ENCODE measurements at regions not wholly inside any gene's neighbourhood (a gene's known extent, or its start where the extent isn't known, plus 50 kb on each side); places are given as distances from the start of the nearest gene placed in this dataset.
"Not testable (repeated sequence)": the region's sequence is repeated elsewhere in the genome, so short reads cannot be mapped to it uniquely, and the experiment has no call there.

DNA sequence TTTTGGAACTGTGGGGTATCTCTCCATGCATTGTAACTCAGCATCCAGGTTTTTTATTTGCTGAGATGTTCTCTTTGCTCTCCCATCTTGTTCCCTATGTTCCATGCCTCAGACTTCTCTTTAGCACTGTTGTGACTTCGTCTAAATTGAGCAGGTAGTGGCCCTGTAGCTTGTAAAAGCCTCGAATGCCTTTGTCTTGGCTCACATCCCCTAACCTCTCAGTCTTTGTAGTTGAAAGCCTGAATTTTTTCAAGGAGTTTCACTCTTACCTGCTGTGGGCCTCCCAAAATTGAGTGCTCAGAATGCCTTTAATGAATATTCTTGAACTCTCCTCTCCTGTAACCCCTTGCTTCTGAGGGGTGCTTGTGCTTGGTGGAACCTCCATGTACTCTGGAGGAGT, 1137.3 kb downstream of the REEP3 start:
- no peak for DNase-seq (ENCODE audit: low read depth)

DNA sequence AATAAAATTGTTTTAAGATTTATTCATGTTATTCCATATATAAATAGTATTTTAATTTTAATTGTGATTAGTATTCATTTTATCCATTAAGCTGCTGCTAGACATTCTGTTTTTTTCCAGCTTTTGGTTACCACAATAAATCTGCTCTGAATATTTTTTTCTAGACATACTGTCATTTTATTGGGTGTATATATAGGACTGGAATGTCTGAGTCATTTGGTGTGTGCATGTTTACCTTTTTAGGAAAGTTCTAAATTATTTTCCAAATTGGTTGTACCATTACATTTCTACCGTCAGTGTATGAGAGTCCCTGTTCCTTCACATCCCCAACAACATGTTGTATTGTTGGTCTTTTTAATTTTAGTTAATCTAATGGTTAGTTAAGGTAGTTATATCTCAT, 1138.1 kb downstream of the REEP3 start:
- no peak for DNase-seq (ENCODE audit: low read depth)

DNA sequence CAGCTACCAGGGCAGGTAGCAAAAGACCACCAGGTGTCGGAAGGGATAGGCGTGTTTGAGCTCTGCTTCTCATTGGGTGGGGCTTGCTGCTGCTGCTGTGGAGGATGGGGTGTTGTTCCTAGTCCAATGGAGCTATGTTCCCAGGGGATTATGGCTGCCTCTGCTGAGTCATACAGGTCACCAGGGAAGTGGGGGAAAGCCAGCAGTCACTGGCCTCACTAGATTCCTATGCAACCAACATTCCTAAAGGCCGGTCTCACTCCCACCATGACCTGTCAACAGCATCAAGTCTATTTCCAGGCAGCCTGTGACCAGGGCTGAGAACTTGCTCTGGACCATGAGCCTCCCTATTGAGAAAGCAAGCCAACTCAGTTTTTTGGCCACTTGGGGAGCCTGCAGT, 1160.8 kb downstream of the REEP3 start:
- peak; percentile 0 for DNase-seq (ENCODE audit: low read depth)

DNA sequence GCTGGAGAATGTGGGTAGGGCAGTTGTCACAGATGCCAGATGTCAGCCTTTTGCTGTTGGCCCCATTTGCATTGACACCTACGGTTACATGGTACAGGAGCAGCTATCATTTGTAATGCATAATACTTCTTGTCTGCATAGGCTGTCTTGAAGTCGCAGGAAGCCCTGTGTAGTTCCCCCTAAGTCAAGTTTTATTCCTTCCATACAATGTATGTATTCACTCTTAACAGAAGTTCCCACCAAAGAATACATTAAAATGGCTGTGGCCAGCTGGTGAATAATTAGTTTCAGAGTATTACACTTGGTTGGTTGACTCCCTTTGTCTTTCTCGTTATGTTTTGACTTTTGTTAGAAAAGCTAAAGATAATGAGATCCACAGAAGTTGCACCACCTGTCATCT, 1169.0 kb downstream of the REEP3 start:
- DNase-seq (ENCODE audit: low read depth), result no peak

DNA sequence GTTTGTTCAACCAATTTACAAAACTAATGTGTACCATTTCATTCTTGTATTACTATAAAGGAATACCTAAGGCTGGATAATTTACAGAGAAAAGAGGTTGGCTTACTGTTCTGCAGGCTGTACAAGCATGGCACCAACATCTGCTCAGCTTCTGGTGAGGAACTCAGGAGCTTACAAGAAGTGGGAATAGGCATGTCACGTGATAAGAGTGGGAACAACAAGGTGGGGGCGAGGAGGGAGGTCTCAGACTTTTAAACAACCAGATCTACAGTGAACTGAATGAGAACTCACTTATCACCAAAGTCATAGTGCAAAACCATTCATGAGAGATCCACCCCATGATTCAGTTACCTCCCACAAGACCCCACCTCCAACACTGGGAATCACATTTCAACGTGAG, 1178.0 kb downstream of the REEP3 start:
- DNase-seq (ENCODE audit: low read depth), result no peak

DNA sequence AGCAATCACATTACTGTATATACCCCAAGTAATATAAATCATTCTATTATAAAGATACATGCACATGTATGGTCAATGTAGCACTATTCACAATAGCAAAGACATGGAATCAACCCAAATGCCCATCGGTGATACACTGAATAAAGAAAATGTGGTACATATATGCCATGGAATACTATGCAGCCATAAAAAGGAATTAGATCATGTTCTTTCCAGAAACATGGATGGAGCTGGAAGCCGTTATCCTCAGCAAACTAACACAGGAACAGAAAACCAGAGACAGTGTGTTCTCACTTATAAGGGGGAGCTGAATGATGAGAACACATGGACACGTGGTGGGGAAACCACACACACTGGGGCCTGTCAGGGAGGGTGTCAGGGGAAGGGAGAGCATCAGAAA, 1180.9 kb downstream of the REEP3 start:
- DNase-seq (ENCODE audit: low read depth), result not testable (repeated sequence)

DNA sequence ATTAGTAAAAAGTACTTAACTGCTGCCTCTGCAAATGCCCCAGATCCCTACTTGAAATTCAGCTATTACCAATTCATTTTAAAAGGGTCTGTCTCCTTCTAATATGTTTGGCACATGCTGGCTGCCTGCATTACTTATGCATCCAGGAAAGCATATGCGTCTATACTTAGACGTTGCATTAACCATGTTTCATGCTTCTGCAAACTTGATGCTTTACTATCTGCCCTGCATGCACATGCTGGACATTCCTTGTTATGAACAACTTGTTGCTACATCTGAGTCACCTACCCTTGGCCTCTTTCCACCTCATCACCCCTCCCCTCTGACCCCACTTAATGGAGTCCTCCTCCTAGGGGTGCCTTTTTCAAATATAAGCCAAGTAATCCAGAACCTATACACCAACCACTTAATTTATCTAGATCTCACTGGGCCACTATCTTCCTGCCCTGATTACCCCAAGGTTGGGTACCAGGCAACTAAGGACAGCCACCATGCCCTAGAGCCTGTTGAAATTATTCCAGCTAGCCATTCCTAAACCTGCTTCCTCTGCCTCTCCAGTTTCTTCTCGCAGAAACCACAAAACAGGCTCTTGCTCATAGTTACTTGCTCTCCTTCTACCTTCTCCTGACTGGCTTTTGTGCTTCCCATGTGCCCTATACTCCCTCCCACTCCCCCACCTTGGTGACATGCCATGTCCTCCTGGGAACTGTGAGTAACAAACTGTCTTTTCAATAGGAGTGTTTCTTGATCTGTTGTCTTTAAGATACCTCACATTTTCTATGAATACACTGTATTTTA, 1187.9 kb downstream of the REEP3 start:
- DNase-seq (ENCODE audit: low read depth), result no peak

DNA sequence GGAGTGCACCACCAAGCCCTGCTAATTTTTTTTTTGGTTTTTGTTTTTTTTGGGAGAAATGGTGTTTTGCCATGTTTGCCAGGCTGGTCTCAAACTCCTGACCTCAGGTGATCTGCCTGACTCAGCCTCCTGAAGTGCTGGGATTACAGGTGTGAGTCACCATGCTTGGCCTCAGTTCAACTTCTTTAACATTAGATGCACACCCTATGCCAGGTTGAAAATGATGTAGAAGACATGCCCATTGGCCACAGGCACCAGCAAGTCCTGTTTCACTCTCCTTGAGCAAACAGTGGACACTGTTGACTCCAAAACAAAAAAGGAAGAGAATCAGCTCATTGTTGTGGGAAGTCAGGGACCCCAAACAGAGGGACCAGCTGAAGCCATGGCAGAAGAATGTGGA, 1205.3 kb downstream of the REEP3 start:
- DNase-seq (ENCODE audit: low read depth), result no peak

DNA sequence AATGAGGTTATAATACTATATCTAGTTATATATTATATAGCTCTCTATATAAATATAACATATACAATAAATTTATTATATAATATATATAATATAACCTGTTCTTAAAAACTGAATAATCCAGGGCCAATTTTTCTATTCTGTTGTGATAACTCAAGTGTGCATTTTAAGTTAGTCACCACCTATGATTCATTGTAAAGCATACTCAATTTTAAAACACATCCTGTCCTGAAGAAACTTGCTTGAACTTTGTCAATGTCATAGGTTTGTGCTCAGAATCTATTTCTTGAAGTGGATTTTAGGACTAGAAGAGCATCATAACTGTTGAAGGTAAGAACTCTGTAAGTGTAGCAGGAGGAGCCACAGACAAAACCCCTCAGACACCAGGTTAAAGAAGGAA, 1209.8 kb downstream of the REEP3 start:
- no peak for DNase-seq (ENCODE audit: low read depth)

DNA sequence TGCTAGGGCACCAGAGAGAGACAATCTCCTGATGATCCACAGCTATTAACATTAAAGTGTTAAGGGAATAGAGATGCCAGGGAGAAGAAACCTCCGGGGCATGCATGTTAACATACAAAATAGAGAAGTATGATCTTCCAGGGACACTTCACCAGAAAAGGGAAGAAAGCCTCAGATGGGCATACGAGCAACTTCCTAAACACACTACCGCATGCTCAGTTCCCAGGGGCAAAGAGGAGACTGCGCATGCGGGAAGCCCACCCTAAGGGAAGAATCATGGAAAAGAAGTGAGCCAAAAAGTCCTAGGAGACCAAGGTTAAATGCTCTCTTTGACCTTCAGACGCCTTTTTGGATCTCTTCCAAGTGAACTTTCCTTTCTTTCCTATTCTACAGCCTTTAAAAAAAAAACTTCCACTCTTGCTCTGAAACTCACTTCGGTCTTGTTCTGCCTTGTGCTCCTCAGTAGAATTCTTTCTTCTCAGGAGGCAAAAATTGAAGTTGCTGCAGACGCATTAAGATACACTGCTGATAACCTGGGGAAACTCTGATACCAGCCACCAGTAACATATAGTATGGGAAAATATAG, 1211.3 kb downstream of the REEP3 start:
- no peak for DNase-seq (ENCODE audit: low read depth)

DNA sequence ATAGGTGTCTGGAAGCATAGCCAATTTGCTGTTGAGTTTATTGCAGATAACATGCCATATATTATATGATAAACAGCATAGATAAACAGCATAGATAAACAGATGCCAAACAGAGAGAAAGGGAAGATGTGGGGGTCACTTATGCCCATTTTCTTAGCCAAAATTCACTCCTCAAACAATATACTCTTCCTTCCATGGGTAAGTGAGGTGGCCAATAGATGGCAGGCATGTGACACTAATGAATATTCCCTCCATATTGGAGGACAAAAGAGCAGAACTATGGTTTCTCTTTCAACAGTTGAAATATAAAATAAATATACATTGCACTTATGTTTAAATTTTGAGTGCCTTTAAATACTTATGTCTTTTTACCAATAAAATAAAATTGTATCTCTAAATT, 1212.8 kb downstream of the REEP3 start:
- DNase-seq (ENCODE audit: low read depth), result peak; percentile 10

DNA sequence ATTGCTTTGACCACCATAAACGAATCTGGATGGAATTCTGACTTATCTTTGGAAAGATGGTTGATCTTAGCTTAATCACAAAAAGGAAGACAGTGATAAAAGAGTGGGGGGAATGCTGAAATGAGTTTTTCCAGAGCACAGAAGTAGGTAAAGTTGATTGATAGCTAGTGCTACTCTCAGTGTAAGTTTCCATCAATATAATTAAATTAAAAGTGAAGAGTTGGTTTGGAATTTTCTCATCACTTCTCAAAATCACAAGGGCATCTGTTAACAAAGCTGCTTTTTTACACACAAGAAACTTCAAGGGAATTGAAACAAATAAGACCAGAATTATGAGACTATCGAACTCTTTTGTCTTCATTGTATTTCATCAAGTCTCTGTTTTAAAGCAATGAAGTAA, 1217.3 kb downstream of the REEP3 start:
- no peak for DNase-seq (ENCODE audit: low read depth)

DNA sequence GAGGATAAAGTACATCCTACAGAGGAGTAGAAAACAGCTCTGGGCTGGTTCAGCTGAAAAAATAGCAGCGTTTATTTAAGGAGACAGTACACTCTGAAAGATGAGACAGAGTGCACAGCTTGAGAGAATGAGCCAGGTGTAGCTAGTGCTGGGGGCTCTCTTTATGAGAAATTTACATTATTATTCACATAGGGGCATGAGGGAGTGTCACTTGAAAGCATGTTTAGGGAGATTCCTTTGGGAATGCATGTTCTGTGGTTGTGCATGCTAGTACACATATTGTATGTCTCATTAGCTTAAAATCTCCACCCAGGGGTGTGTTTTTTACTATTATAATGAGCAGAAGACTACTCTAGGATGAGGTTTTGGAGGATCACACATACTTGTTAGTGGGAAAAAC, 1224.4 kb downstream of the REEP3 start:
- no peak for DNase-seq (ENCODE audit: low read depth)

DNA sequence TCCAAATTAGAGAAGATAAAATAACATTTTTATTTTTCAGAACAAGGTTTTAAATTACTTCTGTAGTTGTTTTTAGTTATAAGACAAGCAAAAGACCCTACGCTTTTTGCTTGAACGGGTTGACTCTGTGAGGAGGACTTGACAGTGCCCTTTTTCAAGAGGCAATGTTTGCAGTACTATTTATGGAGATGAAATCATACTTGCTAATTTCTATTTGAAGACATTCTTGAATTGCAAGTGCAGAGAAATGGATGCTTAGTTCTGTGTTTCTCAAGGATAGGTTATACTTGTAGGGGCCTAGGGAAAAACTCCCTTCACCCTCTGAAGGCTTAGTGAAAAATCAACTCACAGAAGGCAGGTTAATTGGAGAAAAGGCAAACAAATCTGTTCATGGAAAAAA, 1229.5 kb downstream of the REEP3 start:
- DNase-seq (ENCODE audit: low read depth), result no peak

DNA sequence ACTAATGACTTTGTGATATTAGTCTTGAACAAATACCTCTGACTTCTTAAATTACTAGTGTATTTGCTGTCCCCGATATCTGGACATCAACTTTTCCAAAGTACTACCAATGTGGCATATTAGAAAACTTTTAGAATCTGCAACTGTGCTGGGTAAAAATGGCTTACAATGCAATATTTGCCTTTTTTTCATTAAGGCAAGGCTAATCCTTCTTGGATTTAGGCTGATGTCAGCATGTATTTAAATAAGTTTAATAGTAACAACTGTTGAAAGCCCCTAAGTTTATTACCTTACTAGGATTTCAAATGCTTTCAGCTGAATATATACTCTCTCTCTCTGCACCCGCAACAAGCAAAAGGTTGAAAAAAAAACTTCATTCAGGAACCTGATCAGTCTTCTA, 1232.3 kb downstream of the REEP3 start:
- no peak for DNase-seq (ENCODE audit: low read depth)

DNA sequence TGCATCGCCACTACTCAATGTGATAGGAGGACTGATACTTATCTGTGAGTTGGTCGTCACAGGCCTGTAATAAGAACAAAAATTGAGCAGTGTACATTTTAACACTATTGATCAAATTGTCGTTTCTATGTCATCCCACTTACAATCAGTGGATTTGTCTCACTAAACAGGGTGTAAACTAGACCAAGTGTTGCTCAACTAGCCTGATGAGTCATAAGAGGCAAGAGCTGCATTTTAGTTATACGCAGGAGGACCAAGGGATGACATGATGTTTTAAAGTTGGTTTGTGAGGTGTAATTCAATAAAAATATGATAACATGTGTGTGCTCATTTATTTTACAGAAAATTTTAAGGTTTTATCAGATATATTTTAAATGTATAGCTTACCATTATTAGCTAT, 1239.2 kb downstream of the REEP3 start:
- DNase-seq (ENCODE audit: low read depth), result no peak

DNA sequence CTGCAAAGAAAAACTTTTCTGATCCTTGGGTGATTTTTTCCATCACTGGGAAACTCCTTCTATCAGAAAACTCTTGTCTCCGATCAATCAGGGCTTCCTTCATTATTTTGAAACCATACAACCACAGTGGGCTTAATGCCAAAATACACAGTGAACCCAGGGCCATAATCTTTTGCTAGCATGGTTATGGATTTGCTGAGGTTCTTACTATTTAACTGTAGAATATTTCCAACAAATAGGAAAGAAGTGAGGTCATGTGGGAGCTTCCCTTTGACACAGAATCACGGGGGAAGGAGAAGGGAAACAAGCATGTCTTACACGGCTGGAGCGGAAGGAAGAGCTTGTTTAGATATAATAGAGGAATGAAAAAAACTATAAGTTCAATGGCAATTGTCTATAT, 1241.7 kb downstream of the REEP3 start:
- DNase-seq (ENCODE audit: low read depth), result no peak

DNA sequence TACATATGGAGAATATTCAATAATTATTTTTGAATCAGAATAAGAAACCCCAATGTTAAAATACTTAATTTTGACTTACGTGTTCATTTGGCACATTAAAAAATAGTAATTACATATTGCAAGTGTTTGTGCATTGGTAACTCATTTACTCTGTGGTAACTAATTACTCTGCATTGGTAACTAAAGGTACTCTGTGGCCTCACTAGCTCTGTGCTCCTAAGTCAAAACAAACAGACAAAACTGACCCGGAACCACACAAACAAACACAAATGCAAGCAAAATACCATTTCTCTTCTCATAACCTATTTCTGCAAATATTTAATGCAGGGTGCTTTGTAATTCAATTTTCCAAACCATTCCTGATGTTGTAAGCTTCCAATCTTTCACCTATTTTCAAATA, 1244.3 kb downstream of the REEP3 start:
- DNase-seq (ENCODE audit: low read depth), result no peak

DNA sequence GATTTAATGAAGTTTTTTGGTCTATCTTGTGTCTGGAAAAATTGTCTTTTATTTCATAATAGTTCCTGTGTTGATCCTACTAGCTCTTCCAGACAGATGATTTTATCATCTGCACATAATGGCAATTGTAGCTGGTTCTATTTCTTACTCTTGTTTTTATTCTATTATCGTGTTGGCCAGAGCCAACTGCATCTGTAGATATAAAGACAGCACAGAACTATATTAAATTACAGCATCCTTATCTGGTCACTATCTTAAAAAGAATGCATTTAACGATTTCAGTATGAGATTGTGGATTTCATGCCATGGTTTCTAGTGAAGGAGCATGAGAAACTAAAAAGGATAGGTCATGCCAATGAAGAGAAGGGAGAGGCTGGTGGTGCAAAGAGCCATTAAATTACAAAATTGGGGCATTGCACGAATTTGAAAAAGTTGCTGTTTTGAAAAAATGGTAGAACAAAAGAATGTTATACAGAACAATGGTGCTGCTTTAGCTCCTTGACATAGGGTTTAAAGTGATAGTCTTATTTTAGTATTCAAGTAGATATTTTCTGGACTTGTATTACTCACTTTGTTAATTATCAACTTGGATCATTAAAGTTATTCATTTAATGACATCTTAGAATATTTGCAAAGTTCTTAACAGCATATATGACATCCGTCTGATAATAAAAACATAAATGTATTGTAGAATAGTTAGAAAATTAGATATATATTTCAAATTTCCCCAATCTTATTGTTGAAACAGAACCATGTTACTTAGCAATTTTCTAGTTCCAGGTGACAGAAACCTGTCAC, 1250.3 kb downstream of the REEP3 start:
- DNase-seq (ENCODE audit: low read depth), result no peak

DNA sequence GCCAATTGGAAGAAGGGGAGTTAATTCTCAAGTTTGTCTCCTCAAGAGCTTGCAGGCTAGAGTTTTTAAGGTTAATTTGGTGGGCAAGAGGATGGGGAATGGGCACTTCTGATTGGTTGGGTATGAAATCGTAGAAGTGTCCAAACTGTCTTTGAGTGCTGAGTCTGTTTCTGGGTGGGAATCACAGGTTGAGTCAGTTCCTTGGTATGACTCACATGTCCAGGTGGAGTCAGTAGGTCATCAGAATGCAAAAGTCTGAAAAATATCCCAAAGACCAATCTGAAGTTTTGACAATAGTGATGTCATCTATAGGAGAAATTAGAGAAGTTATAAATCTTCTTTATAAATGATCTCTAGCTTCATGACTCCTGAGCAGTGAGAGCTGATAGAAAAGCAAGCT, 1252.2 kb downstream of the REEP3 start:
- no peak for DNase-seq (ENCODE audit: low read depth)

DNA sequence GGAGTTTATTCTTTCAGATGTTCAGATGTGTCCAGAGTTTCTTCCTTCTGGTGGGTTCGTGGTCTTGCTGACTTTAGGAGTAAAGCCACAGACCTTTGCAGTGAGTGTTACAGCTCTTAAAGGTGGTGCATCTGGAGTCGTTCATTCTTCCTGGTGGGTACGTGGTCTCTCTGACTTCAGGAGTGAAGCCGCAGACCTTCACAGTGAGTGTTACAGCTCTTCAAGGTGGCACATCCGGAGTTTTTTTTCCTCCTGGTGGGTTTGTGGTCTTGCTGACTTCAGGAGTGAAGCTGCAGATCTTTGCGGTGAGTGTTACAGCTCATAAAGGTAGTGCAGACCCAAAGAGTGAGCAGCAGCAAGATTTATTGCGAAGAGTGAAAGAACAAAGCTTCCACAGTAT, 1263.2 kb downstream of the REEP3 start:
- DNase-seq (ENCODE audit: low read depth), result not testable (repeated sequence)

DNA sequence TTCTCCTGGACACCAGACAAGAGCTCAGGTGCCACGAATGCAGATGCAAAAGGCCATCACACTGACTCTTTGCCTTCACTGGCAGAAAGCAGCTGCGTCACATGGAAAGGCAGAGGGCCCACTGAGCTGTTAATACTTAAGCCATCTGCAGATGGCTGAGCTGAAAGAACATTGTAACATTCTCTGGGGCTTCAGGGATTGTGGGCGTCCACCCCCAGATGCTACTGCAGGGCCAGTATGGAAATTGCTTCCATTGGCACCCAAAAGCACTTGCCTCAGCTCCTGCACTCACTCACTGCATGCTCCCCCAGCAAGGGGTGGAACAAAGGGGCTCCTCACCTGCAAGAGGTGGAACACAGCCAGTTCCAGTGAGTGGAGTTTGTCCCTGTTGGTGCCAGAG, 1264.6 kb downstream of the REEP3 start:
- no peak for DNase-seq (ENCODE audit: low read depth)

DNA sequence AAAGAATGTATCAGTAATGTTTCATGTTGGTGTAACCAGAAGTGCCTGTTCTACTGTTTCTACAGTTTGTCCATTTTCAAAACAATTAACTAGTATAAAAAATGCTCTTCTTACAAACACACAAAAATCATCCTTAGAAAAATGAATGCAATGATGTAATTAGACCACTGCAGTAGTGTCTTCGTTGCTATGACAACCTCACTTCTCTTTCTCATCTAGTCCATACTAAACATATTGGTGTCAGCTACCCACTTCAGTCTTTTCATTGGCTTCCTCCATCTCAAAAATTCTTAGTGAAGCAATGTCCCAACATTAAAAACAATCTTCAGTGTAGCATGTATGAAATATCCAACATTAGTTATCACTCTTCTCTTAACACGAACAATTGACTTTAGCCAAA, 1265.8 kb downstream of the REEP3 start:
- DNase-seq (ENCODE audit: low read depth), result no peak
